DLD1 (cell line): ENCODE measurements at regions not wholly inside any gene's neighbourhood (a gene's known extent, or its start where the extent isn't known, plus 50 kb on each side); places are given as distances from the start of the nearest gene placed in this dataset.
"Not testable (repeated sequence)": the region's sequence is repeated elsewhere in the genome, so short reads cannot be mapped to it uniquely, and the experiment has no call there.

Experiments used
- in situ Hi-C: cut with HindIII; loops from 2 replicates; pipeline ENCODE4 v1.10.0; 2017; ENCODE audit warnings: low sequenced_read_pairs

GRCh38 chr14:21874946-21875345, 201.3 kb upstream of the OR4E1 start:
- in situ Hi-C loops = no loop called here

- in situ Hi-C loops = no loop called here
Measured at GRCh38 chr14:21874167-21874566, 200.5 kb upstream of the OR4E1 start.

- in situ Hi-C loops = no loop called here
Measured at GRCh38 chr14:21868442-21869046, 194.9 kb upstream of the OR4E1 start.

- in situ Hi-C loops = no loop called here
Measured at GRCh38 chr14:21867541-21867940, 193.9 kb upstream of the OR4E1 start.

- in situ Hi-C loops = no loop called here
Measured at GRCh38 chr14:21866479-21866878, 192.9 kb upstream of the OR4E1 start.

GRCh38 chr14:21863289-21863688, 189.7 kb upstream of the OR4E1 start:
- in situ Hi-C loops = no loop called here

- in situ Hi-C loops = no loop called here
Measured at GRCh38 chr14:21861153-21861552, 187.5 kb upstream of the OR4E1 start.

GRCh38 chr14:21860172-21860571, 186.6 kb upstream of the OR4E1 start:
- in situ Hi-C loops = no loop called here

- in situ Hi-C loops = no loop called here
Measured at GRCh38 chr14:21852775-21853174, 179.2 kb upstream of the OR4E1 start.

- in situ Hi-C loops = no loop called here
Measured at GRCh38 chr14:21852061-21852664, 178.5 kb upstream of the OR4E1 start.

GRCh38 chr14:21846902-21847301, 173.3 kb upstream of the OR4E1 start:
- in situ Hi-C loops = not testable (repeated sequence)

GRCh38 chr14:21846227-21846885, 172.7 kb upstream of the OR4E1 start:
- in situ Hi-C loops = no loop called here

- in situ Hi-C loops = no loop called here
Measured at GRCh38 chr14:21840765-21841164, 167.1 kb upstream of the OR4E1 start.

- in situ Hi-C loops = no loop called here
Measured at GRCh38 chr14:21833836-21834235, 160.2 kb upstream of the OR4E1 start.

GRCh38 chr14:21825845-21826244, 152.2 kb upstream of the OR4E1 start:
- in situ Hi-C loops = no loop called here

- in situ Hi-C loops = no loop called here
Measured at GRCh38 chr14:21825149-21825743, 151.6 kb upstream of the OR4E1 start.

- in situ Hi-C loops = no loop called here
Measured at GRCh38 chr14:21822109-21822508, 148.5 kb upstream of the OR4E1 start.

GRCh38 chr14:21820631-21821030, 147.0 kb upstream of the OR4E1 start:
- in situ Hi-C loops = no loop called here

- in situ Hi-C loops = not testable (repeated sequence)
Measured at GRCh38 chr14:21819891-21820290, 146.3 kb upstream of the OR4E1 start.

GRCh38 chr14:21817010-21817409, 143.4 kb upstream of the OR4E1 start:
- in situ Hi-C loops = not testable (repeated sequence)

GRCh38 chr14:21807975-21808374, 134.4 kb upstream of the OR4E1 start:
- in situ Hi-C loops = no loop called here

- in situ Hi-C loops = loop anchor here (5.0 kb wide), 1 partner anchor 32 kb away; no protein-coding TSS in a partner anchor
Measured at GRCh38 chr14:21804981-21805380, 131.4 kb upstream of the OR4E1 start.
